Stimulated activated CD4-positive, alpha-beta T cell treated with anti-CD3 and anti-CD28 coated beads, Interleukin-4, amount 100 ng/mL, for 48 hours (primary cell): ENCODE measurements at regions not wholly inside any gene's neighbourhood (a gene's known extent, or its start where the extent isn't known, plus 50 kb on each side); places are given as distances from the start of the nearest gene placed in this dataset.
"Not testable (repeated sequence)": the region's sequence is repeated elsewhere in the genome, so short reads cannot be mapped to it uniquely, and the experiment has no call there.

Source experiments
- DNase-seq, 2 donors: peaks; one replicate each; pipeline ENCODE4 v3.0.0-alpha.2; 2020; ENCODE audit warnings: low read depth in 2 of 2

DNA sequence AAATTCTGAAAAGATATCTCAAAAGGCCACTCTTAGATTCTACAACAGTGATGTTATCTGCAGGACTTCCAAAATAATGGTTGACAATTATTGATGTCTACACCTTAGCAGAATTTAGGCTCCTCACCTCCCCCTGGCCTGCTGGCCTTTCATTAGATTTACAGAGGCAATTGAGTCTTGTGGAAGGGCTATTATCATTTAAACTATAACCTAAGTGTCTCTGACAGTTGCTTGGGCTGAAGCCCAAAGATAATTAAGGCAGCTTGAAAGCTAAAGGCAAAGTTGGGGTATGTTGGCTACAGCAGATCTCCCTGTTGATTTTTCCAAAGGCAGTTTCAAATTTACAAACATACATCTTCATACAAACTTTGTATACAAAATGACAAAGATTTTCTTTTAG is 912.3 kb downstream of the TAF11L14 start:
- DNase-seq, result no peak

DNA sequence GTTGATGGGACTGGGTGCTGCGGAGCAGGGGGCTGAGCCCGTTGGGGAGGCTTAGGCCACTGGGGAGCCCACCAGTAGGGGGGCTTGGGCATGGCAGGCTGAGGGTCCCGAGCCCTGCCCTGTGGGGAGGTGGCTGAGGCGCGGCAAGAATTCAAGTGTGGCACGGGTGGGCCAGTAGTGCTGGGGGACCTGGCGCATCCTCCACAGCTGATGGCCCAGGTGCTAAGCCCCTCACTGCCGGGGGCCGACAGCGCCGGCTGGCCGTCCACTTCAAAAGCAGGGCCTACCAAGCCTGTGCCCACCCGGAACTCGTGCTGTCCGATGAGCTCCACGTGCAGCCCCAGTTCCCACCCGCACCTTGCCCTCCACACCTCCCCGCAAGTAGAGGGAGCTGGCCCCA is 917.5 kb downstream of the TAF11L14 start:
- no peak for DNase-seq

DNA sequence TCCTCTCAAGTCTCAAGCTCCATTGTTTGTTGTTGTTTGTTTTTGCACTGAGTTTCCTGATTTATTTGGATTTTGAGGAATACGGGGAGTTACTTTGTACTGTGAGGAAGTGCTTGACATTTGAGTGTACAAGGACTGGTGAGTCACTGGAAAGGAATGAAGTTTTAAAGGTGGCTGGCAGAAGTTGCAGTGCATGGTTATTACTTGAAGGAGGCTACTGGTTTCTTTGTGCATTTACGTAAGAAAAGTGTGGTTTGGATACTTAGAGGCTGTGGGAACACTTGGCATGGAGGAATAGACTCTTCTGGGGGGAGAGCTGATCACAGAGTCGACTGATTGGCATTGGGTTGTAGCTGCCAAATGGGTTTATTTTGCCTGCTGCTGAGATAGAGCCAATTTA is 919.0 kb downstream of the TAF11L14 start:
- DNase-seq, result no peak

DNA sequence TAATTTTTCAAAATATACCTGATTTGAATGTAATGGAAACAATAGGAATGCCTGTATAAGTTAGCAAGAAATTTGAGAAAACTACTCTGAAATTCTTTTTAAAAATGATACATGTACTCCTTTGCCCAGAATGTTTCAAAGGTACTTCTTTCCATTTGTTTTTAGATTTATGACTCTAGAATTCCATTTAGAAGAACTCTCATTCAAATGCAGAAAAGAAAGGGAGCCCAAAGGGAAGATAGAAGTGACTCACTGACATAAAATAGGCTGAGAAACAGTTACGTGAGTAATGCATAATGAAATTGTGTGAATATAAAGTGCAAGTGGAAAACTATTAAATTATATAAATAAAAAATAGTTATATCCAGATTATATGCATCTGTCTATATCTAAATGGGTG is 926.3 kb downstream of the TAF11L14 start:
- no peak for DNase-seq

DNA sequence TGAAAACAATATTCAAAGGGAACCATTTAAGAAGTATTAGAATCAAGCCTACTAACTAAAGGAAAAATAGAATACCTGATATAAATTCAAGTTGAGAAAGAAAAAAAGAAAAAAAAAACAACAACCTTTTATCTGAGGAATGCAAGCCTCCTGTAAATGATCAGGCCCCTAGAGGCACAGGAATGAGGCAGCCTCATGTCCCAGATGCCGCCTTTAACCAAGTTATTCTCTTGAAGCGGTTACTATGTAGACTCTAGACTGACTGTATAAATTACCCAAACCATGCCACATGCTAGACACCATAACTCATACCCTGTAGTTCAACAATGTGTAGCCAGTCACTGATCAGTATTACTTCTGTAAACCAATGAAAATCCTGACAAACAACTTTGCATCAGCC is 929.6 kb downstream of the TAF11L14 start:
- no peak for DNase-seq

DNA sequence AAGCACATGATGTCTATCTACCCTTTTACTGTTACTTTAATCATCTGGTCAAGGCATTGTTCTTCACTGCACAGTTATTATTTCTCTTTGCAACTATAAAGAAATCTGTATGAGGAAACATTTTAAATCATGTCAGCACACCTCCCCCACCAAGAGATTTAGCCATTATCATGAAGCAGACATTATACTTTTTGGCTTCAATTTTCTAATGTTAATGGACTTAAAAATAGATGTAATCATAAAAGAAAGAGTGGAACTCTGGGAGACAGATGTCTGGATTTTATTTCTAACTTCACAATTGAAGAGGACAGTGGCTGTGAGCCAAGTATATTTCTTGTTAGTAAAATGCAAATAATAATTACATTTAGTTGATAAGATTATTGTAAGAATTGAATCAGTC is 932.4 kb downstream of the TAF11L14 start:
- DNase-seq, result no peak

DNA sequence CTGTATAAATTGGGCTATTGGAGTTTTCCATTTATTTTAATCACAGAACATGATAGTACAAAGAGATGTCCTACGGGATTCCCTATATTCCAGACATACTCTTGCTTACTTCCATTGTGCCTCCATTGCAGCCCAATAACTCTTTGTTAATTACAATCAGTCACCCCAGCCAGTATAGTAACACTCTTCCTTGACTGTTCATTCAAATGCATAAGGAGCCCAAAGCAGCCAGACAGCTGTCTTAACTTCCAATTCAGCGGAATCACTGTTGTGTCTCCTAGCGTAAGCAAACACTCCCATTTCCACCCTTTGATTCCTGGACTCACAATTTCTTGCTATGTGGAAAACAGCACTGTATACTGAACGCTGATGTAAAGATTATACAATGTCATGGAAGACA is 942.3 kb downstream of the TAF11L14 start:
- no peak for DNase-seq

DNA sequence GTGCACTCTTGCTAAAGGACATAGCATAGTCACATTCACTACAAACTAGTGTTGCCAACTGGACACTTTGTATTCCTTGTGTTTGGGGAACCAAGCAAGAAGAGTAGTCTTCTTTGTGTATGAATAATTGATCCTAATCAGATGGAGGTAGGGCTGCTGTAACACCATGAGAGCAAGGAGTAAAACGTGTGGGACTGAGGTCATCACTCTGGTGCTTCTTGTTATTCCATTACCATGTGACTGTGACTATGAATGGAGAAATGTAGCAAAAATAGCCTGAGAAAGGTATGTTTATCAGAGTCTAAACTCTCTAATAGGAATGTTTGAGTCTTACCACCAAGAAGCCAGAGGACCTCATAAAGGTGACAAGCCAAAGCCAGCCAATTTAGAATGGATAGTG is 966.9 kb downstream of the TAF11L14 start:
- DNase-seq, result no peak

DNA sequence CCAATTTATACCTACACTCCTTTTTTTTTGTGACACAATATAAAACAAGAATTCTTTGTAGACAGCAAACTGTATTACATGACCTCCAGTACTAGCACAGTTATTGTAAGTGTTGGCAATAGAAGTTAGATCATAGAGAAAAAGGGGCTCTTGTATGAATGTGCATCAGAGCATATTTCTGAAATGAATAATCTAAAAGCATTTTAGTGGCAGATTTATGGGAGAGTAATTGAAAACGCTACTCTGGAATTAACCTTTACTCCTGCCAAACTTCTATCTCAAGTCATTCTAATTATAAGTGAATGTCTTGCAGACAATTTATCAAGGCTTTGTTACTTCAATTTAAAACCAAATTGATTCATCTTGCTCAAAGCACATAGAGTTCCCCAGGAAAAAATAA is 968.1 kb downstream of the TAF11L14 start:
- DNase-seq, result no peak

DNA sequence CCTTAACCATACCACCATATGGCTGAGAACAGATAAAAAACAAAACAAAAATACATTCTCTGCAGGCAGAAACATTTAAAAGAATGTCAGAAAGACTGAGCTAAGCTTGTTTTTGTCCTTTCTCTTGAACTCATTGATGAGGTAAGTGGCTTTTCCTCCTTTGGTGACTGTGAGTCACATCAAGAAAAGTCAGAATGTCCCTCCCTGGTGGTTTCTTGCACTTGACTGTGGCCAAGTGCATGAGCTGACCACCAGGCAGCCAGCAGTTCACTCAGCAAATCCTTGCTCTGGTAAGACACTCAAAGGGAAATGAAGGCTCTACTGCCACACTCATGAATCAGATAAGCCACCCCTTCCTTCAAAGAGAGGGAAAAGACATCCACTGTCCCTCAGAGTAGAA is 970.9 kb downstream of the TAF11L14 start:
- DNase-seq, result no peak

DNA sequence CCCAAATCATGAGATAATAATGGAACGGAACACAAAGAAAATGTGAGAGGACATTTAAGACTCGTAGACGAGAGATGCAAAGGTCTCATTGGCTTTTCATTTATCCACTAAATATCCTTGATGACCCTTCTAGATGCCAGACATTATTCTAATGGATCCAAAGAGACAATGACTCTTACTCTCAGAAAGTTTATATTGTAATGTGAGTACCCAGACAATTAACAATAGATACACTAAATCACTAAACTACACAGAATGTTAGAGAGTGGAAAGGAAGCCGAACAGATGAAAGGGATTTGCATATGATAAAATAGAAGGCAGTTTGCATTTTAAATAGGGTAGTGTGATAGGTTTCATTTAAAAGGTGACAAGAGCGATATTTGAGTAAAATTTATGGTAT is 973.3 kb downstream of the TAF11L14 start:
- no peak for DNase-seq

DNA sequence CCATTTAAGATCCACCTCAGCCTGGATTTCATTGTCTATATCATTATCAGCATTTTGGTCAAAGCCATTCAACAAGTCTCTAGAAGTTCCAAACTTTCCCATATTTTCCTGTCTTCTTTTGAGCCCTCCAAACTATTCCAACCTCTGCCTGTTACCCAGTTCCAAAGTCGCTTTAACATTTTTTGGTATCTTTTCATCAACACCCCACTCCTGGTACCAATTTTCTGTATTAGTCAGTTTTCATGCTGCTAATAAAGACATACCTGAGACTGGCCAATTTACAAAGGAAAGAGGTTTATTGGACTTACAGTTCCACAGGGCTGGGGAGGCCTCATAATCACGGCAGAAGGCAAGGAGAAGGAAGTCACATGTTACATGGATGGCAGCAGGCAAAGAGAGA is 982.9 kb downstream of the TAF11L14 start:
- DNase-seq, result not testable (repeated sequence)

DNA sequence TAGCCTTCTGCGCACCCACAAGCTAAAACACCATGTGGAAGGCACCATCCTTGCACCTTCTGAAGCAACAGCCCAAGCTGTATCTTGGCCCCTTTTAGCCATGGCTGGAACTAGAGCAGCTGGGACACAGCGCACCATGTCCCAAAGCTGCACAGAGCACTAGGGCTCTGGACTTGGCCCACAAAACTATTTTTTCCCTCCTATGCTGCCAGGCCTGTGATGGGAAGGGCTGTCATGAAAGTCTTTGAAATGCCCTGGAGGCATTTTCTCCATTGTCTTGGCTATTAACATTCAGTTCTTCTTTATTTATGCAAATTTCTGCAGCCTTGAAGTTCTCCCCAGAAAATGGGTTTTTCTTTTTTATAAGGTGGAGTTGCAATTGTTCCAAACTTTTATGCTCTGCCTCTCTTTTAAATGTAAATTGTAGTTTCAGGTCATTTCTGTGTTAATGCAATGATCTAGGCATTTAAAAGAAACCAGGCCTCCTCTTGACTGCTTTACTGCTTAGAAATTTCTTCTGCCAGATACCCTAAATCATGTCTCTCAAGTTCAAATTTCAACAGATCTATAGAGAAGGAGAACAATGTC is 996.3 kb downstream of the TAF11L14 start:
- no peak for DNase-seq

DNA sequence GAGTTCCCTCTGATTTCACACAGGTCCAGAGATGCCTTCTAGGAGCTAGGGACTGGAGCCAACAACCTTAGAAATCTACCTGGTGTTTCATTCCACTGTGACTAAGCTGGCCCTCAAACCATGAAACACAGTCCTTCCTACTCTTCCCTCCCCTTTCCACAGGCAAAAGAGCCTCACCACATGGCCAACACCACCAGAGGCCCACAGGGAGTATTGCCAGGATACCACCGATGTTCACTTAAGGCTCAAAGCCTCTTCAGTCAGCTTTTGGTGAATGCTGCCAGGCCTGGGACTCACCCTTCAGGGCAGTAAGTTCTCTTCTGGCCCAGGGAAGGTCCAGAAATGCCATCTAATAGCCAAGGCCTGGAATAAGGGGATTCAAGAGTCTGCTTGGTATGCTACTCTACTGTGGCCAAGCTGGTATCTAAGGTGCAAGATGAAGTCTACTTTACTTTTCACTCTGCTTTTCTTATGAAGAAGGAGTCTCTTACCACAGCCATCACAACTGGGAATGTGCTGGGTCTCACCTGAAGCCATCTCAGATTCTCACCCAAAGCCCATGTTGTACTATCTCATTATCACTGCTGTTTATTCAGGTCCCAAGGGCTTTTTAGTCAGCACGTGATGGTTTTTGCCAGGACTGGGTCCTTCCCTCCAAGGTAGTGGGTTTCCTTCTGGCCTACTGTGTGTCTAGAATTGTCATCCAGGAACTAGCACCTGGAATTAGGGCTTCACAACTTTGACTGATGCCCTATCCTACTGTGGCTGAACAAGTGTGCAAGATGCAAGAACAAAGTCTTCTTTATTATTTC is 1018.4 kb downstream of the TAF11L14 start:
- DNase-seq, result no peak

DNA sequence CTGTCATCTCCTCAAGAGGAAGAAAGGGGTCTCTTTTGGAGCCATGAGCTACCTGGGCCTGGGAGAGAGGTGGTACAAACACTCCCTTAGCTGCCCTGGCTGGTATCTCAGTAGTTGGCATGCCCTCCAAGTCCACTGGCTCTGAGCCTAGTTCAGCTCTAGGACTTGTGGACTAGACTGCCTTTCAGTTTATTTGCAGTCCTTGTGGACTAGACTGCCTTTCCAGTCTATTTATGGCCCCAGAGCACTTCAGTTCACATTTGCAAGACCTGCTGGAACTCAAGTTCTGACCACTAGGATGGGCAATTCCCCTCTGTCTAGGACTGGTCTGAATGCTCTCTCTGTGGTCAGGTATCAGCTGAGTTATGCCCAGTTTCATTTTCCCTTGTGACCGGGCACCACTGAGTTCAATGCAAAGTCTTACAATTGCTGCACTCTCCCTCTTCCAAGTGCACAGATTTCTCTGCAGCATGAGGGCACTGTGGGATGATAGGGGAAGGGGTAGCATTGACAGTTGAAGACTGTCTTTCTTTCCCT is 1019.0 kb downstream of the TAF11L14 start:
- DNase-seq, result no peak

DNA sequence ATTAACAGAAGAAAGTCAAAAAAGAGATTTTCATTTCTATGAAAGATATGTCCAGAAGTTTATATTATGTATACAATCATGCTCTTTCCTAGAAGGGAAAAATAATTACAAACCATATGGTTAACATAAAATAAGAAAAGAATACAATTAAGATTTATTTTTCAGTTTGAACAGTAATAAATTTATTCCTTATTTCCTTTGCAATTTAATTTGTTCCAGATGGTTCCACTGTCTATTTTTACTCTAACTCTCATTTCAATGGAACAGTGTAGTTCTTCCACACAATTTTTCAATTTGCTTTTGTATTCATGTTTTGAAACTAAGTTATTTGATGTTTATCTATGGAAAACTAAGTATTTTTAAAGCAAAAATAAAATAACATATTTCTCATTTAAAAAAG is 1026.3 kb downstream of the TAF11L14 start:
- DNase-seq, result no peak

DNA sequence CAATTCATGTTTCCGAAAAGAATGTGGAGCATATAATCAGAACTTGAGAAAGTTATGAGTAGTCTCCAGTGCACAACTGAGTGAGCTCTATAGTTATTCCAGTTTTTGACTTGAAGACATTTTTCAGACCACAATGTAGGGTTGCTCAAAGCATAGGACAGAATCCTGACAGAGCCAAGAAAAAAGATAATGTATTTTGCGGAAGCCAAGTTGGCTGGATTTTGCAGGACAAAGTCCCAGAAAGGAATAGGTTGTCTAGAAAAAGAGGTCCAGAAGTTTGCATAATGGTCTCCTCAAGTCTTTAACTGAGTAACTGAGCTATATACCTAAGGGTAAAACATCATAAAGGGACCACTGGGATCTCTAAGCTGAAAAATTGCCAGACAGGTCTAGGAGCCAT is 1028.0 kb downstream of the TAF11L14 start:
- no peak for DNase-seq

DNA sequence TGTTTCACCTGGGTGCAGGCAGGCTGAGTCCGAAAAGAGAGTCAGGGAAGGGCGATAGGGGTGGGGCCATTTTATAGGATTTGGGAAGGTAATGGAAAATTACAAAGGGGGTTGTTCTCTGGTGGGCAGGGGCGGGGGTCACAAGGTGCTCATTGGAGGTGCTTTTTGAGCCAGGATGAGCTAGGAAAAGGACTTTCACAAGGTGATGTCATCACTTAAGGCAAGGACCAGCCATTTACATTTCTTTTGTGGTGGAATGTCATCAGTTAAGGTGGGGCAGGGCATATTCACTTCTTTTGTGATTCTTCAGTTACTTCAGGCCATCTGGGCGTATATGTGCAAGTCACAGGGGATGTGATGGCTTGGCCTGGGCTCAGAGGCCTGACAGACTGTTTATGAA is 1040.0 kb downstream of the TAF11L14 start:
- not testable (repeated sequence) for DNase-seq

DNA sequence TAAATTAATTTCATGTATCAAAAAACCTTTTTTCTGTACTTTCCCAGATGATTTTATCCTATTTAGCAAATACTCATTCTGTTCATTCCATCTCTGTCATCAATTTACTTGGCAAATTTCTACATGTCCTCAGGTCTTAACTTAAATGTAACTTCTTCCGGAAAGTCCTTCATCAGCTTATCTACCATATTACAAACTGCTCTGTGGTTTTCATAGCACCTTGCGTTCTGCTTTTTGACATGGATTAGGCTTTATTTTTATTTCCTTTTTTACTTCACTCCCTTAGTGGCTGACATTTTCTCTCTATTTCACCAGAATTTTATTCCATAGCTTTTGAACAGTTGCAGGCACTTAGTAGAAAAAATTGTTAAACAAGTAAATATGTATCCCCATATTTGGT is 1040.8 kb downstream of the TAF11L14 start:
- DNase-seq, result no peak

DNA sequence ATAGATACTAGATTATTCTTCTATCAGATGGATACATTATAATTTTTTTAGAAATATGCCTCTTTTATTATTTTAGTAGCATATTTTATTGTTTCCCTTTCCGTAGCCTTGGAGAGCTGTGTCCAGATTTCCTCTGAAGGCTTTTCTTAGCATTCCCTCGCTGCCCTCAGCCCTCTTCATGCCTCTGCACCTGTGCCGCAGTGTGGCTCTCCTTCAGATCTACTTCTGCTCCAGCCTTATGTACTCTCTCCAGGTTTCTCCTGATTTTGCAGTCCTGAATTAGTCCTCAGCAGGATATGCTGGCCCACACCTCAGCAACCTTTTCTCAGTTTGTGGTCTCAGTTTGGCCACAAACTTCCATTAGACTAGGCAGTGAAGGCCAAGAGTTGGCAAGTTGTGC is 1052.0 kb downstream of the TAF11L14 start:
- no peak for DNase-seq

DNA sequence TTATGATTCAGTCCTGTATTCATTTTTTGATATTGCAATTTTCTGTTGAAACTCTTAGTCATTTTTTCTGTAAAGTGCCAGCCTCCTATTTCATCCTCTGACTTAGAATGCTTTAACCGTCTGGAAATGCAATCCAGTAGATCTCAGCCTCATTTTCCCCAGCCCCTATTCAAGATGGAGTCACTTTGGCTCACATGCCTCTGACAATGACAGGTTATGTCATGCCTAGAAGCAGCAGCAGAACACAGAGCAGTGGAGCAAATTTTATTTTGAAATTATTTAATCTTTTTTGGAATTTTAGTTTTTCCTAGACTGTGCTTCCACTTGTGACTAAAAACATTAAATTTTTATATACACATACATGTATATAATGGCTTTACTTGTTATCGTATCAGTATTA is 1053.2 kb downstream of the TAF11L14 start:
- DNase-seq, result no peak

DNA sequence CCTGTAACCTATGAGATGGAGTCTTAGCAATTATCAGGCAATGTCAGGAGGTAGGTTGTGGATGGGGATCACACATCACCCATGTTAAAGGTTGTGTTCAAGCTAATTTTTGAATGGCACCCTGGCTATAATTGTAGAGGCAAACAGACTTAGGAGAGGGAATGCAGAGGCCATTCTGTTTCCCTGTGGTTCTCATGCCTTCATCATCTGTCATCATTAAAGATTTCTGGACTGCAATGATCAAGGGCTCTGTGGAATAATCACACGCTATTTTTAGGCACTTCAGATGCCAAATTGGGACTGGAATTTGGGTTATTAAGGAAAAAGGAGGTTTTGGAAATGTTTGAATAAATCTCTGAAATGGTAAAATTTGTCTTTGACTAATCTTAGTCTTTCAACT is 1065.4 kb downstream of the TAF11L14 start:
- DNase-seq, result no peak

DNA sequence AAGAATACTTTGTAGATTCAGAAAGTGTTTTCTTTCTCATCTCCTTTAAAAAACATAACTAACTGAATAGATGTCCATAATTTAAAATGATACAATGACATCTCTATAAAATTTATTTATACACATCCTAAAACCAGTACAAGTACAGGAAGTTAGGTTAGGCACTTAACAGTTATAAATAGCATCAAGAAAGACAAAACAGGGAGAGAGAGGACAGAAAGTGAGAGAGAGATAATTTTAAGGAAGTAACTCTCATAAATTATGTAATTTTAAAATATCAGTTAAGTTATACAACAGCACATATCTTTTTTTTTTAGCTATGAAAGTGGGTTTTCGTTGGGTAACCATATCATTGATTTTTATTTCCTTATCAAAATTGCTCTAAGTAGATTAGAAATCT is 1068.6 kb downstream of the TAF11L14 start:
- DNase-seq, result no peak
